ENCODE measurements at regions not wholly inside any gene's neighbourhood (a gene's known extent, or its start where the extent isn't known, plus 50 kb on each side); places are given as distances from the start of the nearest gene placed in this dataset.
"Not testable (repeated sequence)": the region's sequence is repeated elsewhere in the genome, so short reads cannot be mapped to it uniquely, and the experiment has no call there.

DNA sequence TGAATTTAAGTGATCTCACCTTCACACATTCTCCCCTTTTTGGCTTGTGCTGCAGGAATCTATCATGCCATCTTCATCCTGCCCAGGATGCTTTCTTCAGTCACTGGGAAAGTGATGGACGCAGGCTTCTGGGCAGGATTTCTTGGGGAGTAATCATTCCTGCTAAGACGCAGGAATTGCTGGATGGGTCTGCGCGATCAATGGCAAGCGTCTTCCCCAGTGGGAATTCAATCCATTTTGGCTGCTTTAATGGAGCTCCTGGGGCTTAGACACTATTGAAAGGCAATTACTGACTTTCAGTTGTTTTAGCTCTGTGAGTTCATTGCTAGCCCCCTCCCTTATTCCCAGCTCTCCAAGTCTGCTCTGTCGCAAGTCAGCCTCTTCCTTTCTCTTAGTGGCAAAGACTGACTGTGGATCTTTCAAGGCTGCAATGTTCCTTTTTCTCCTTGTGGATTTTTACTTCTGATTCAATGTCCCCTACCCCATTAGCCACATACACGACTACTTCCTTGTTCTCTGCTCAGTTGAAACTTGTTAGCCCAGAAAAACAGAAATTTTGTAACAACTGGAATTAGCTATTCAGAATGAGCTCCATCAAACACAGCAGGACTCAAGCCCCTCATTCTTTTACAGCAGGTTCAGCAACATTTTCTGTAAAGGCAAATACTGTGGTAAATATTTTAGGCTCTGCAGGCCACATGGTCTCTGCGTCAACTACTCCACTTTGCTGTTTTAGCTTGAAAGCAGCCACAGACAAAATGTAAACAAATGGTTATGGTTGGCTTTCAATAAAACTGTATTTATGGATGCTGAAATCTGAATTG, 154.9 kb downstream of the ASB9 start:
- no peak for DNase-seq

DNA sequence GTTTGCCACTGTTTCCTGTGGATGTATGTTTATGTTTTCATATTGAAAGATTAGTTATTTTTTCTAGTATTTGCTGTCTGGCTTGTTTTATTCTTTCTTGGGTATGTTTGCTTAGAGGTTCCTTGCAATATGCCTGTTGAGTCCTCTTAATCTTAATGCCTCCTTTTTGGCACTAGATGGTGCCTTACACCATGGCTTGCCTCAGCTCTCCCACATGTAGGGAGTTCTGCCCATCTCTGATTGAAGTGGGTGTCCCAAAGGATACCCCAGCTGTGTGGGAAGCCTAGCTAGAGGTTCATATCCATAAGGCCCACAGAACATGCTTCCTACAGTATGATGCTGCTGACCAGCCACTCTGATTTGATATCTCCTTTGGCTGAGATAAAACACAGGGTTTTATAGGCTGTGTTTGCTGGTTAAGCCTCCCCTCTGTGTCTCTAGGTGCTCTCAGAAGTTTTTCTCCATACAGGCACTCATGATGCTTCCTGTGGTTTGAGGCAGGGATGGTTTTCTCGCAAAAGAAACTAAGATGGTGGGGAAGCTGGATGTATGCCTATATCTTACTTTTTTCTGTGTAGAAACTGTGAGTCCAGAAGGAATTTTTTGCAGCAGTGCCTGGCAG, 162.4 kb downstream of the ASB9 start:
- no peak for DNase-seq

DNA sequence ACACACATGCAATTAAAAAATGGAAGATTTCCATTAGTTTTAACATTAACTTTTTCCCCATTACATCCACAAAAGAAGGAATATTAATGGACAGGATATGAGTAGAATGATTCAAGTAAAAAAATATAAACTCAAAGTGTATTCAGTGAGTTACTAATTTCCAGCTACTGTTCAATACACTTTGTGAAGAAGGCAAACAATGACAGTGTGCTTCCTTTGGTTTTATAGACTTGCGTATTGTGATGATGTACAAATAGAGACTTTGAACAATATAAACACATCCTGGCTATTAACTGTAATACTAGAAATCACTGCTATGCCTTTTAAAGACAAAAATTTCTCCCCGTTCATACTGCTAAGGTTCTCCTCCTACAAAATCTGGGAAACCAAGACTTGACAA, 171.4 kb downstream of the ASB9 start:
- no peak for DNase-seq

DNA sequence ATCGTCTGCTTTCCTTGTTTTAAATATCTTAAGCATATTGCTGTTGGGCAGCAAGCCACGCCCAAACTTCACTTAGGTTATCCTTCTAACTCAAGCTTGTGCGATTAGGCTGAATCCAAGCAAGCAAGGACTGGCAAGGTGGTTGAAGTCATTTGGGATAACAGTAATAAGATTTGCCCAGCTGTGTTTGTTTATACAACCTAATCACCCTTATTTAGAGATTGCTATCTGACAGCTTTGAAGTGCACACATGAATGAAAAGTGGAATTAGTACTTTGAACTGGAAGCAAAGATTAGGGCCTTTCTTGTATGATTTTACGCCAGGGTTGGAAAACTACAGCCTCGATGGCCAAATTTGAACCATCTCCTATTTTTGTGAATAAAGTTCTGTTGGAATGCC, 182.1 kb downstream of the ASB9 start:
- no peak for DNase-seq

DNA sequence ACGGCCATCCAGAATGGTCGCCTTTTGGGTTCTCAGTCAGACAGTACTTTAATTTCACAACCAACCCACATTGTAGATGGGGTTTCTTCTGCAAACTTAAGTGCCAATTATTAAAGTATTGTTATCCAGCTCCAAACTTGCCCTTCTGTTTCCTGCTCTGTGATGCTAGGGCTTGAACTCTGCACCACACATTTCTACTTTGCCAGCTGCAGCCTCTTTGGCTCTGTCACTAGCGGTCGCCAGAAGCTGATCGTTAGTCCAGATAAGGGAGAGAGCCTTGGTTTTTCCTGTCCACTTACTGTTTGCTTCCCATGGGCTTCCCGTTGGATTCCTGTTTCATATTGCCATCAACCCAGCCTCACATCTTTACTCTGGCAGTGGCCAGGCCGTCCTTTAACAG, 196.6 kb downstream of the ASB9 start:
- DNase-seq = no peak

DNA sequence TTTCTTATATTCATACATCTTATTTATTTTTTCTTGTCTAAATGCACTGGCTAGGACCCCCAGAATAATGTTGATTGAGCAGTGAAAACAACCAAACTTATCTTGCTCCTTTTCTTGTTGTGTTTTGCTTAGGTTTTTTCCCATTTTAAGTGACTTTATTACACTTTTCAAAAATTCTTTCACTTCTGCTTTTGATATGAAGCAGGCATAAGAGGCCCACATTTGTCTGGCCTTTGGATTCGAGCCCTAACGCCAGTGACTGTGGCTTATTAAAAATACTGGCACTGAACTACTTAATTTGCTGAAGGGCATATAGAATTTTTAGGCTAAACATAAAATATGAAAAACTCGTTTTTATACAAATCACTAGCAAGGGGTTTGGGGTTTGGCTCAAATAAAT, 197.0 kb downstream of the ASB9 start:
- no peak for DNase-seq

DNA sequence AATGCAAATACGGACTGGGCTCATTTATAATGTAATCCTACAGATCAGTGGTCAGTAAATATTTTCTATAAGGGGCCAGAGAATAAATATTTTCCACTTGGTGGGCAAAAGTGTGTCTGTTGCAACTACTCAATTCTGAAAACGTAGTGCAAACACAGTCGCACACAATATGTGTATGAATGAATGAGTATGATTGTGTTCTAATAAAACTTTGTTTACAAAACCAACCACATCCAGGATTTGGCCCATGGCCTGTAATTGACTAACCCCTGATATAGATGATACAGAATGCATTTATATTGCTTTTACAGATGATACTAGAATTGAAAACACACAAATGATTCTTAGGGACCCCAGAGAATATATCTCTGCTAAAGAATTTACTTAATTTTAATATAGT, 197.6 kb downstream of the ASB9 start:
- no peak for DNase-seq

DNA sequence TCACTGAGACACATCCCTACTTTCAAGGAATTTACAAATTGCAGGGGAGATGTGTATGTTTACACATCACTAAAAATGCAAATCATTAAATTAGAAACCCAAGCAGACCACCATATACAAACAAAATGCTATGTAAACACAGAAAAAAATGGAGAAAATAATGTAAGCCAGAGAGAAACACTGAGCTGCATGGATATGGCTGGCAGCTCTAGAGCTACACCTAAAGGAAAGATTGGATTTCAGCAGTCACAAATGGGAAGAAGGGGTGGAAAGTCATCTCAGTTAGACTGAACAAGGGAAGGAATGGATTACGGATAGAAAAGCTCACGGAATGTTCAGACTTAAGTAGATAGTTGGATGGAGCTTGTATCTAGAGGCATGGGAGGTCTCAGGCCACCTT, 186.3 kb downstream of the MOSPD2 start:
- DNase-seq = no peak

DNA sequence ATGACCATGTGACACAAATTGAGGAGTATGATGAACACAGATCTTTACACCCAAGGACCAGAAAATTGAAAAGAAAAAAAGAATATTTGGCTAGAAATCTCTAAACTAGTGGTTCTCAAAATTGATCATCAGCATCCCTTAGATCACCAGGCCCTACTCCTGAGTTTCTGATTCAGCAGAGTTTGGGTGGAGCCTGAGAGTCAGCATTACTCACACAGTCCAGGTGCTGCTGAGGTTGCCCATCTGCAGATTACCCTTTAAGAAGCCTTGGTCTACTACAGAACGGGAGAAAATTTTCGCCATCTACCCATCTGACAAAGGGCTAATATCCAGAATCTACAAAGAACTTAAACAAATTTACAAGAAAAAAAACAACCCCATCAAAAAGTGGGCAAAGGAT, 182.8 kb downstream of the MOSPD2 start:
- no peak for DNase-seq

DNA sequence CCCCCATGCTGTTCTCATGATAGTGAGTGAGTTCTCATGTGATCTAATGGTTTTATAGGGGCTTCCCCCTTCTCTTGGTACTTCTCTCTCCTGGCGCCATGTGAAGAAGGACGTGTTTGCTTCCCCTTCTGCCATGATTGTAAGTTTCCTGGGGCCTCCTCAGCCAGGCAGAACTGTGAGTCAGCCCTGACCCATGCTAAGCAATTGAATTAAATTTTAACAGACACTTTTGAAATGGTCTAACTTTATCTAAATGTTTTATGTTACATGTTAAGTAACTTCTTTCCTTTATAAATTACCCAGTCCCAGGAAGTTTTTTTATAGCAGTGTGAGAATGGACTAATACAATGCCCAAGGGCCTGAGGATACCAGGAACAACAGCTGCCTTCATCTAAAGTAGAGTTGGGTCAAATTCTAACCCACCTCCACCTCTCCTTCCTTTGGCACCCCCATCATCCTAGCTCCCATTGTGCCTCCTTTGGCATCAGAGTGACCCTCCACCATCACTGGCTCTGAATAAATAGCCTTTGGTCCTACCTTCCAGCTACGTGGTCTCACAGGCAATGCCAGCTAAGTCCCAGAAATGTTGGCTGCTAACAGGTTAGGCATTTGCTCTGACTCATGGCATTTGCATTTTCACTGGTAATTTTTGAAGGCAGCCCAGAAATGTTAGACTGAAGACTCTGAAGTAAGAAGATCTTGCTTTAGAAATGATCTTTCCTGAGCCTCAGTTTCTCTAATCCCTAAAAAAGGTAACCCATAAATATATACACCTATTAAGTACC, 182.1 kb downstream of the MOSPD2 start:
- no peak for DNase-seq

DNA sequence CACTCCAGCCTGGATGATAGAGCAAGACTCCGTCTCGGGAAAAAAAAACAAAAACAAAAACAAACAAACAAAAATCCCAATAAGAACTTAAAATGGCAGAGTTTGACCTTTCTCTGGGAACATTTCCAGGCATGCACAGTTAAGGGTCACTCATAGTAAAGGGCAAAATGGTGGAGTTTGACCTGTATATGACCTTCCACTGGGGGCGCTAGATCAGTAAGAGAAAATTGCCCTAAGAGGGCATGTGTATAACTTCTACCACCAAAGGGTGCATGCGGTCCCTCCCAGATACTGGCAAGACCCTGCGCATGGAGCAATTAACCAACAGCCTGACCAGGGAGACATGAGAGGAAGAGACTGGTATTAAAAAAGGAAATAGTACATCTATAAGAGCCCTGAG, 177.2 kb downstream of the MOSPD2 start:
- DNase-seq = no peak

DNA sequence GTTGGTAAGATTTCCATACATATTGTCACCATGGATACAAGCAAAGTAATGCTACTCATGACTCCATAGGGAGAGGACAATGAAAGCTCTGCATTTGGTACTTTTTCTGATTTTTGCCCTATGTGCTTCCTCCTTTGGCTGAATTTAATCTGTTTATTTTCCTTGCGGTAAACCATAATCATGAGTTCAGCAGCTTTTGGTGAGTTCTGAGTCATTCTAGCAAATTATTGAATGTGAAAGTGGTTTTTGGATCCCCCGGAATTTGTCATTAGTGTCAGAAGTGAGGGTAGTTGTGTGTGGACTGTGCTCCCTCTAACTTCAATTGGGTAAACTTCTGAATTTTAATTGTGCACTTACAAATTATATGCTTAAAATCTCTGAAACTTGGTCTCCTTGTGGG, 170.3 kb downstream of the MOSPD2 start:
- DNase-seq = no peak

DNA sequence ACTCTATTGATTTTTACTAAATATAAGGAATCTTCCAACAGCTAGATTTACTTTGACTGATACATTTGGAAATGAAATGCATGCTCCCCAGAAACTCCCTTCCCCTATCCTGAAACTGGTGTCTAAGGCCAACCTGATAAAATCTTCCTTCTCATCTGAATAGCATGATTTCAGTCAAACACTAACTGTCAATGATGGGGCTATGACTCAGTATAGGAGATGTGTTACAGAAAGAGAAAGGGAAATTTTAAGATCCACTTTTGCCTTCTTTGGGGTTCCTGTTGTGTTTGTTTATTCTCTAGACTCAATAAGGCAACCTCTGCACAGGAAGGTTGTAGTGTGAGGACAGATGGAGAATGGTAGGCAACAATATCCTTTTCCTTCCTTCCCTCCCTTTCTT, 160.7 kb downstream of the MOSPD2 start:
- DNase-seq = no peak

DNA sequence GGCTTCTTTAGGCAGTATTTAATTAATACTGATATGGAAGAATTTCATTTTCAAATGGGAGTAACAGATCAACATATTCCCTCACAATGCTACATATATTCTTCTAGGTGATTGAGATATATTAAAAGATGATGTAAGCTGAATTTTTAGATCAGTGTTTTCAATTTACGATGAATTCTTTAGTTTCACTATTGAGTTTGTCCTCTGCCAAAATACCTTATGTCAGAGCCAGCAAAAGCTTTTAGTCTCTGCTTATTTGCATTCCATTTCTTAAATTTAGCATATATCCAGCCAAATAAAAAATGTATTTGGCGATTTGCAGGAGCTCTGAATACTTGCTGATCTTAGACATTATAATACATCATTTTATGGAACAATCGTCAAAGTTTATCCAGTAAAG, 144.3 kb downstream of the MOSPD2 start:
- DNase-seq = no peak

DNA sequence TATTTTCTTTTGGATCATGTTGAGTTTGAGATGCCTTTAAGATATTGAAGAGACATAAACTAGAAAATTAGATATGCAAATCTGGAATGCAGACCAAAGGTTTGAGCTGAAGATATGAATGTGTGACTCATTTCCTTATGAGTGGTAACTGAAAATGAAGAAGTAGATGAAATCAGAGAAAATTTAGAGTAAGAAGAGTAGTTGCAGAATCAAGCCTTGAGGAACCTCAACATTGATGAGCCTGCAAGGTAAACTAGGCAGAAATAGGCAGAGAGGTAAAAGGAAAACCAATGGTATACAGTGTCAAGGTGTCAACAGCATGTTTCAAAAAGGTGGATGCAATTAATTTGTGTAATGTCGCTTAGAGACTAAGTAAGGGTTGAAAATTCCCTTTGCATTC, 142.8 kb downstream of the MOSPD2 start:
- no peak for DNase-seq

DNA sequence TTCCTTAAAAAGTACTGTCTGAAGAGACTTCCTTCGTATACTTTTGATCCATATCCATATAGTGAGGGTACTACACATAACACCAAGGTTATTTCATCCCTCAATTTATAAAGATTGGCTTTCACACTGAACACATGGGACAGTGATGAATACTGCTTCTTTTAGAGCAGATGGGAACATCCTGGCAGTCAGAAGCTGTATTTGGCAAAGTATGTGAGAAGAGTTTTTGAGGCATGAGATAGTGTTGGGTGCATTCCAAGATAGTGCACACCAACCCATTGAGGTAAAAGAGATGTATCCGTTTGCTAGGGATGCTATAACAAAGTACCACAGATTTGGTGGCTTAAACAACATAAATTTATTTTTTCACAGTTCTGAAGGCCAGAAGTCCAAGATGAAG, 141.1 kb downstream of the MOSPD2 start:
- DNase-seq = no peak

DNA sequence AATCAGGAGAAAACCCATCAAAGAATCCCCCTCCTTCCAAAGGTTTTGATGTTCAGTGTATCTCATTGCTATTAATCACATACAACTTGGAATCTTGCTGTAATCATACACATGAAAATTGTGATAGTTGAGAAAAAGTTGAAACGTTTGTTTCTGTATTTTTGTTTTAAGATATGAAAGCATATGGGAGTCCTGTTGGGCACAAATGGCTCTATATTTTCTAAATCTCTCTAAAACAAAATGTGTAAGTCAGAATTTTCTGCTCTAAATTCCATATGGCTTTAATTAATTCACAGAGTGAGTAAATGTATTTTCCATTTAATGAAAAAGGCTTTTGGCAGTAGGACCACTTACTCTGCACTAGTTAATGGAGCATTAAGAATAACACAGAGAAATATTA, 140.2 kb downstream of the MOSPD2 start:
- no peak for DNase-seq

DNA sequence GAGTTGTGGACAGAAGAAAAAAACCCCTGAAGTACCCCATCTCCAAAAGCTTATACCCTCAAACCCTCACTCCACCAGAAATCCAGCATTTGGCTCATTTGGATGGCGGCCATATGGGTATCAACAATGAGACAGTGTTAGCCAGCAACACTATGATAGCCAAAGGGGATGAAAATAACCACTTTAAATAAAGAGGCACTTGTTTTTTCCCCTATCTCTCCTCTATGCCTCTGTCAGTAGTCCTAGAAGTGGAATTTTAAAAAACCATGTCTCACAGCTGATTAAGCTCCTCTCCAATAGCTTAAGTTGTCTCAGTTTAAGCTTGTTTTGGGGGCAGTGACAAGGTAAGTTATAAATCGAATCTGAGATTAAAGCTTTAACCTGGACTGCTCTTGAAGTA, 124.0 kb downstream of the MOSPD2 start:
- no peak for DNase-seq

DNA sequence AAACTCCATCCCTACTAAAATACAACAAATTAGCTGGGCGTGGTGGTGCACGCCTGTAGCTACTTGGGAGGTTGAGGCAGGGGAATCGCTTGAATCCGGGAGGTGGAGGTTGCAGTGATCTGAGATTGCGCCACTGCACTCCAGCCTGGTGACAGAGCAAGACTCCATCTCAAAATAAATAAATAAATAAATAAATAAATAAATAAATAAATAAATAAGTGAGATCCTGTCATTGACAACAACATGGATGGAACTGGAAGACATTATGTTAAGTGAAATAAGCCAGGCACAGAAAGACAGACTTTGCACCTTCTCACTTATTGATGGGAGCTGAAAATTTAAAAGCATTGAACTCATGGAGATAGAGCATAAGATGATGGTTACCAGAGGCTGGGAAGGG, 111.2 kb downstream of the MOSPD2 start:
- not testable (repeated sequence) for DNase-seq
